ENCODE measurements at regions not wholly inside any gene's neighbourhood (a gene's known extent, or its start where the extent isn't known, plus 50 kb on each side); places are given as distances from the start of the nearest gene placed in this dataset.

DNA sequence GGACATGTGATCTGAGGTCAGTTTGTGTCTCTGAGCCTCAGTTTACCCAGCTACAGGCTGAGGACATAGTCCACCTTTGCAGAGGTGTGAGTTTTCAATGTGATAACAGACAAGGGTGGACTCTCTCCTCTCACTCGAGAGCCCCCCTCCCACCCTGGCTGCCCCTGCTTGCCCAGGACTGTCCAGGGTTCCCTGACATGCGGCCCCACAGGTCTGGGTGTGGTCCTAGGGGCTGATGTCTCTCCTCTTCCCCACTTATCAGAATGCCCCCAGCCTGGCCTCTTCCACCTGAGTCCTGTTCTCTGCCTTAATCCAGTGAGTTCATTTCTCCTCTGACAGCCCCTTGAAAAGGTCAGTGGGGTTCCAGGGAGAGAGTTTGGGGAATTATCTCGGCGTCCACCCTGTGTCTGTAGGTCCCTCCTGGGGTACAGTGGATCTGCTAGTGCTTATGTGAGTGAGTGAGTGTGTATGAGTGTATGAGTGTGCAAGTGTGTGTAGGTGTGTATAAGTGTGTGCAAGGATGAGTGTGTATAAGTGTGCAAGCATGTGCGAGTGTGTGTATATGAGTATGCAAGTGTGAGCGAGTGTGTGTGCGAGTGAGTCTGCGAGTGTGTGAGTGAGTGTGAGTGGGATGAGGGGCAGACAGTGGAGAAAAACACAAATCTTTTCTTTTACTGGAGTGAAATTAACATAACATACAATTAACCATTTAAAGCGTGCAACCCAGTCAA is 175.0 kb downstream of the IRF8 start:
- dilution Hi-C loops (cut with MboI; ENCODE audit: extremely low pct_ligation_motif_present, low sequenced_read_pairs) (no loop called here), intact Hi-C loops (cut with micrococcal nuclease) (loop anchor here (1.0 to 5.0 kb wide), 2 partner anchors 268 to 446 kb away; no protein-coding TSS in a partner anchor)
- FAIRE-seq, result no peak
- no peaks in the 10 kb centered on the region for H3K36me3 ChIP-seq (ENCODE audit: control insufficient read depth in 2 of 2, extremely low read depth in 1 of 2, insufficient read depth in 2 of 2, low read length in 2 of 2)
- no peak for DNase-seq (ENCODE audit: low read depth, low spot score)
- BruUV-seq (replicated peaks), result no TSS peak
- peaks cover 9% of the 10 kb centered on the region for H3K4me1 ChIP-seq (ENCODE audit: control insufficient read depth, extremely low read depth, insufficient read depth, low read length)
- no peaks in the 10 kb centered on the region for H3K79me2 ChIP-seq (ENCODE audit: control insufficient read depth, insufficient read depth, low read length)
- H3K4me3 ChIP-seq (replicated peaks in 1 of 3; ENCODE audit: insufficient read depth in 1 of 3, low read depth in 1 of 3, low read length in 3 of 3), result no peak overlapping the region
- no peak overlapping the region for H3K4me2 ChIP-seq (ENCODE audit: insufficient read depth, low read length)
- H3K27me3 ChIP-seq (ENCODE audit: control insufficient read depth in 2 of 2, insufficient read depth in 2 of 2, low read length in 2 of 2), result peaks cover 0 to 2% of the 10 kb centered on the region in 2 experiments
- H3K9ac ChIP-seq (replicated peaks; ENCODE audit: extremely low read depth, insufficient read depth, low read length), result no peak overlapping the region
- ChIA-PET CTCF (interaction anchor here (0.7 to 4.9 kb wide), 19 partner anchors 10 to 1205 kb away, joined by 3 to 238 read pairs (median 4); no protein-coding TSS in a partner anchor), POLR2A (no interaction called here)
- H2AFZ ChIP-seq (ENCODE audit: low read depth, low read length), result no peak overlapping the region
- no peaks in the 10 kb centered on the region for H4K20me1 ChIP-seq (replicated peaks; ENCODE audit: control insufficient read depth, extremely low read depth, insufficient read depth, low read length)
- H3K9me1 ChIP-seq (replicated peaks; ENCODE audit: control insufficient read depth, extremely low read depth, insufficient read depth, low read length), result no peaks in the 10 kb centered on the region
- TF ChIP-seq MYC (IDR thresholded peaks at IDR 0.05; ENCODE audit: low read depth, low read length), result no peak
- no peak for TF ChIP-seq GATA2 (IDR thresholded peaks at IDR 0.05; ENCODE audit: insufficient read depth, insufficient read length, low read depth, low read length)
- TF ChIP-seq POLR2AphosphoS5 (IDR thresholded peaks at IDR 0.05; ENCODE audit: insufficient read depth, low read depth, low read length), result no peak
- TF ChIP-seq, protein P1, sequence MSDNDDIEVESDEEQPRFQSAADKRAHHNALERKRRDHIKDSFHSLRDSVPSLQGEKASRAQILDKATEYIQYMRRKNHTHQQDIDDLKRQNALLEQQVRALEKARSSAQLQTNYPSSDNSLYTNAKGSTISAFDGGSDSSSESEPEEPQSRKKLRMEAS (IDR thresholded peaks at IDR 0.05; ENCODE audit: insufficient read depth, insufficient read length), result no peak
- TF ChIP-seq EZH2 (IDR thresholded peaks at IDR 0.05; ENCODE audit: borderline replicate concordance, low read depth, low read length, severe bottlenecking), result no peak
- no peak for TF ChIP-seq FOS (IDR thresholded peaks at IDR 0.05; ENCODE audit: borderline replicate concordance, insufficient read depth, low read length)
- no peak for TF ChIP-seq POLR2A (IDR thresholded peaks at IDR 0.05; ENCODE audit: low read depth, low read length)
- TF ChIP-seq JUN (IDR thresholded peaks at IDR 0.05; ENCODE audit: borderline replicate concordance, insufficient read depth, insufficient read length, low read depth), result no peak
- TF ChIP-seq, protein P2, sequence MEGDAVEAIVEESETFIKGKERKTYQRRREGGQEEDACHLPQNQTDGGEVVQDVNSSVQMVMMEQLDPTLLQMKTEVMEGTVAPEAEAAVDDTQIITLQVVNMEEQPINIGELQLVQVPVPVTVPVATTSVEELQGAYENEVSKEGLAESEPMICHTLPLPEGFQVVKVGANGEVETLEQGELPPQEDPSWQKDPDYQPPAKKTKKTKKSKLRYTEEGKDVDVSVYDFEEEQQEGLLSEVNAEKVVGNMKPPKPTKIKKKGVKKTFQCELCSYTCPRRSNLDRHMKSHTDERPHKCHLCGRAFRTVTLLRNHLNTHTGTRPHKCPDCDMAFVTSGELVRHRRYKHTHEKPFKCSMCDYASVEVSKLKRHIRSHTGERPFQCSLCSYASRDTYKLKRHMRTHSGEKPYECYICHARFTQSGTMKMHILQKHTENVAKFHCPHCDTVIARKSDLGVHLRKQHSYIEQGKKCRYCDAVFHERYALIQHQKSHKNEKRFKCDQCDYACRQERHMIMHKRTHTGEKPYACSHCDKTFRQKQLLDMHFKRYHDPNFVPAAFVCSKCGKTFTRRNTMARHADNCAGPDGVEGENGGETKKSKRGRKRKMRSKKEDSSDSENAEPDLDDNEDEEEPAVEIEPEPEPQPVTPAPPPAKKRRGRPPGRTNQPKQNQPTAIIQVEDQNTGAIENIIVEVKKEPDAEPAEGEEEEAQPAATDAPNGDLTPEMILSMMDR (IDR thresholded peaks at IDR 0.05; ENCODE audit: extremely low read depth in 1 of 2, insufficient read depth in 1 of 2, low read depth in 1 of 2, low read length in 2 of 2), result no peak
- no peaks in the 10 kb centered on the region for H3K9me3 ChIP-seq (replicated peaks; ENCODE audit: control insufficient read depth, insufficient read depth, low read length)
- H3K27ac ChIP-seq (ENCODE audit: insufficient read depth, low read depth, low read length), result no peak overlapping the region

Data from endothelial cell of umbilical vein (primary cell).